ENCODE measurements at regions not wholly inside any gene's neighbourhood (a gene's known extent, or its start where the extent isn't known, plus 50 kb on each side); places are given as distances from the start of the nearest gene placed in this dataset.
A peak's percentile ranks its signal among the peaks of the same experiment; 100 is the strongest.

DNA sequence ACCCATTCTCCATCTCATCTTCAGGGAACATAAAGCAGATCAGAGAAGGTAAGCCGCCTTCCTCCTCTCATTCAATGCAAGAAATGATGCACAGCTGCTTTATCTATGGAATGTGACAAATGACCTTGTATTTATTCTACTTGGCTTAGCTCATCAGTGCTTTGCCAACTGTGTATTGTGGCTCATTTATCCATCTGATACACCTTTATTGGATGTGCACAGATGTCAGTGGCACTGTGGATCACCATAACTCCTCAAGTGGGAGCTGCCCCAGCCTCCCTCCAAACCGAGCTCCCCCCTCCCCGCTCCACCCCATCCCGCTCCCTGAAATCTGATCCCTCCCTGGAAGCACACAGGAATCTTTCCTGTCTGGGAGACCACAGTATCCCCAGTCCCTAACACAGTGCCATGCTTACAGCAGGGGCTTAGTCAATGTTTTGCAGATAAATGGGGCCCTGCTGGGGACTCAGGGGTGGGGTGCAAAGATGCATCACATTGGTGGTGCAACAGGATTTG, 156.0 kb upstream of the RAB4A start:
- ATAC-seq (replicated peaks; ENCODE audit: extremely low read depth, poor library complexity, severe bottlenecking) (no peak), DNase-seq (ENCODE audit: low spot score in 2 of 2) (no peak)
- no peaks in the 10 kb centered on the region for H3K9me3 Mint-ChIP-seq
- H3K27ac Mint-ChIP-seq (ENCODE audit: low read depth) = no peak overlapping the region
- H3K4me3 Mint-ChIP-seq = no peak overlapping the region
- peaks cover 3% of the 10 kb centered on the region for H3K36me3 Mint-ChIP-seq (ENCODE audit: insufficient read depth)
- no peaks in the 10 kb centered on the region for H3K27me3 Mint-ChIP-seq
- peaks cover 5% of the 10 kb centered on the region for H3K4me1 Mint-ChIP-seq

DNA sequence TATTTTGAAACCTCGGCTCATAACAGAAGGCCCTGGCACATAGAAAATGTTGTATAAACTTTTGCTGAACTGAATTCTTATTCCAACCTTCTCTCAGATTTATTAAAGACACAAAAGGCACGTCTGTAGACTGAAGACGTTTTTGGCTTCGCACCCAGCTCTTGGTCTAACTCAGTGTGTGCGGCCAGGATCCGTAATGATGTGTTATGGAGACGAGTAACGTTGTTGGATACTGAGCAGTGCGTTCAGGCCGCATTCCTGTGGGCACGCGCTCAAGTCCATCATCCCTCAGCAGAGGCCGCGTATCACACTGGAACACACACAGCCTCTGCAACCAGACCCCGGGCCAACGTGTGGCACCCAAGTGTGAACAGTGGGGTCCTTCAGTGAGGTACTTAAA, 154.8 kb upstream of the RAB4A start:
- H3K27me3 Mint-ChIP-seq = no peaks in the 10 kb centered on the region
- no peak overlapping the region for H3K27ac Mint-ChIP-seq (ENCODE audit: low read depth)
- peaks cover 3% of the 10 kb centered on the region for H3K36me3 Mint-ChIP-seq (ENCODE audit: insufficient read depth)
- peaks cover 5% of the 10 kb centered on the region for H3K4me1 Mint-ChIP-seq
- DNase-seq (ENCODE audit: low spot score in 2 of 2) (no peak), ATAC-seq (replicated peaks; ENCODE audit: extremely low read depth, poor library complexity, severe bottlenecking) (no peak)
- H3K4me3 Mint-ChIP-seq = no peak overlapping the region
- no peaks in the 10 kb centered on the region for H3K9me3 Mint-ChIP-seq

DNA sequence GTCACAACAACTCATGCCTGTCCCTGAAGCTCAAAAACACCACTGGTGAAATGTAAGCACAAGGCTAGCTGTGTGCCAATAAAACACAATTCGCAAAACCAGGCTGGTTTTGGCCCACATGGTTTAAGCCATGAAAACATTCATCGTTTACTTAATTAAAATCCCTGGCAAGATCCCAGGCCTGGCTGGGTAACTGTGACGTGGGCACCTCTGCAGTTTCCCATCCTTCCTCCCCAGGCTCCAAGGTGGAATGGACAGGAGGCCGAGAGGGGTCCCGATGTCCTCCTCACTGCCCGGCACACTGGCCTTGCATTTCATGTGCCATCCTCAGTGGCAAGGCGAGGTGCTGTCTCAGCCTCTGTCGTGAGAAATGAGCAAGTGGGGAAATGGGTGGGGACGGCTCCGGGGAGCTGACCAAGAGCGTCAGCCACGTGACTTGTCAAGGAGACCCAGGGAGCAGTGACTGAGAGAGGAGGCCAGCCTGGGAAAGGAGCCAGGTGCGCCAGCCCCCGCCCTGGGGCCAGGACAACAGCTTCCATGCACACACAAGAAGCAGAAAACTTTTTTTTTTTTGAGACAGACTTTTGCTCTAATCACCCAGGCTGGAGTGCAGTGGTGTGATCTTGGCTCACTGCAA, 153.1 kb upstream of the RAB4A start:
- ATAC-seq (replicated peaks; ENCODE audit: extremely low read depth, poor library complexity, severe bottlenecking) (no peak), DNase-seq (ENCODE audit: low spot score in 2 of 2) (no peak)
- Mint-ChIP-seq H3K4me3 (no peak overlapping the region), H3K9me3 (no peaks in the 10 kb centered on the region), H3K36me3 (ENCODE audit: insufficient read depth) (peaks cover 3% of the 10 kb centered on the region), H3K4me1 (peaks cover 5% of the 10 kb centered on the region), H3K27ac (ENCODE audit: low read depth) (no peak overlapping the region), H3K27me3 (no peaks in the 10 kb centered on the region)

DNA sequence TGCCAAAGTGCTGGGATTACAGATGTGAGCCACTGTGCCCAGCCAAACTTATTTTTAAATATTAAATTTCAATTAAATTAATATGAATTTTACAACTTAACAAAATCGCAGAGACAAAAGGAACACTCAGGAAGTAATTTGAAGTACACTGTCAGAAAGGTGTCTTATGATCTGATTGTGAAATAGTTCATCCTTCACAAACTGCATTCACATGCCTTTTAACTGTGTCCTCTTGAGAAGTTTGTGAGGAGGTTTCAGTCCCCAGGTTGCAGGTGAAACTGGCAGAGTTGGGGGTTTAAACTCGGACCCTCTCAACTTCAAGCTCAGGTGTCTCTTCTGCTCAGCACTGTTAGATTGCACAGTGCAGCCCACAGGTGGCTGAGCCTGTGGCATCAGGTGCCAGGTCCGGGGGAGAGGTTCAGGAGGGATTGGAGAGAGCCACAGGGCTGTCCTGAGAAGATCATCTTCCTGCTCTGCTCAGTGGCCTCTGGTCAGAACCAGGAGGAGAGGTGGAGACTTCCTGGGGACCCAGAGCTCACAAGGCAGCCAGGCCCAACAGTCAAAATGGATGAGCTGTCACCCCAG, 152.3 kb upstream of the RAB4A start:
- no peaks in the 10 kb centered on the region for H3K9me3 Mint-ChIP-seq
- DNase-seq (ENCODE audit: low spot score in 2 of 2) (no peak), ATAC-seq (replicated peaks; ENCODE audit: extremely low read depth, poor library complexity, severe bottlenecking) (no peak)
- peaks cover 3% of the 10 kb centered on the region for H3K36me3 Mint-ChIP-seq (ENCODE audit: insufficient read depth)
- H3K27me3 Mint-ChIP-seq = no peaks in the 10 kb centered on the region
- H3K4me1 Mint-ChIP-seq = peaks cover 5% of the 10 kb centered on the region
- no peak overlapping the region for H3K4me3 Mint-ChIP-seq
- no peak overlapping the region for H3K27ac Mint-ChIP-seq (ENCODE audit: low read depth)

DNA sequence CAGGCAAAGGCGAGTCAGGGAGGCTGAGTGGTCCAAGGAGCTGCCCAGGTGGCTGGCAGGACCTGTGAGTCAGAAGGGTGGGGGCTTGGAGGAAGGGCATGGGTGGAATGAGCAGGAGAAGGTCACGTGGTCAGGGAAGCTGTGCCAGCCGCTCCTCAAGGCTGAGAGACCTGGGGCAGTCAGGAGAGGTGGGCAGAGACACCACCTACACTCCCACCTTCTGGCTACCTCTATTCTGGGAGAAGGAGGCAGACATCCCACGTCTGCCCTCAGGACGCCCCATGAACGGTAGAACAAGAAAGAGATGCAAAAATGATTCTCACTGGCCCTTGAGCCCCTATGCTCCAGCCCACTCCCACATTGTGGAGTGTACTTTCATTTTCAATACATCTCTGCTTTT, 151.8 kb upstream of the RAB4A start:
- Mint-ChIP-seq H3K9me3 (no peaks in the 10 kb centered on the region), H3K27me3 (no peaks in the 10 kb centered on the region), H3K4me1 (peaks cover 5% of the 10 kb centered on the region), H3K36me3 (ENCODE audit: insufficient read depth) (peaks cover 3% of the 10 kb centered on the region), H3K4me3 (no peak overlapping the region), H3K27ac (ENCODE audit: low read depth) (no peak overlapping the region)
- ATAC-seq (replicated peaks; ENCODE audit: extremely low read depth, poor library complexity, severe bottlenecking) = no peak
- no peak for DNase-seq (ENCODE audit: low spot score in 2 of 2)

DNA sequence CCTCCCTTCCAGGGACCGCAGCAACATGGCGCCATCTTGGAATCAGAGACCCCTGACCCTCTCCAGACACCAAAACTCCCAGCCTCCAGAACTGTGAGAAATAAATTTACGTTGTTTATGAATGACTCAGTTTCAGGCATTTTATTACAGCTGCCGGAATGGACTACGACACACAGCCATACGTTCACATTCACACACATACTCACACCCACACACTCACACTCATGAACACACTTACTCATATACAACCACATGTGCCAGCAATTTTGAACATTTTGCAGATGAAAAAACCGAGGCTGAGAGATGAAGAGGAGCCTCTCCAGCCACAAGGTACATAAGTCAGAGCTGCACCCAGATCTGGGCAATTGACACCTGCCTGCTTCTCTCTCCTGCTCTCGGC, 151.0 kb upstream of the RAB4A start:
- H3K4me1 Mint-ChIP-seq = peaks cover 5% of the 10 kb centered on the region
- ATAC-seq (replicated peaks; ENCODE audit: extremely low read depth, poor library complexity, severe bottlenecking) = no peak
- DNase-seq (ENCODE audit: low spot score in 2 of 2) = no peak
- peaks cover 3% of the 10 kb centered on the region for H3K36me3 Mint-ChIP-seq (ENCODE audit: insufficient read depth)
- H3K4me3 Mint-ChIP-seq = no peak overlapping the region
- H3K9me3 Mint-ChIP-seq = no peaks in the 10 kb centered on the region
- peak overlapping the region; percentile 42 for H3K27ac Mint-ChIP-seq (ENCODE audit: low read depth)
- H3K27me3 Mint-ChIP-seq = no peaks in the 10 kb centered on the region

DNA sequence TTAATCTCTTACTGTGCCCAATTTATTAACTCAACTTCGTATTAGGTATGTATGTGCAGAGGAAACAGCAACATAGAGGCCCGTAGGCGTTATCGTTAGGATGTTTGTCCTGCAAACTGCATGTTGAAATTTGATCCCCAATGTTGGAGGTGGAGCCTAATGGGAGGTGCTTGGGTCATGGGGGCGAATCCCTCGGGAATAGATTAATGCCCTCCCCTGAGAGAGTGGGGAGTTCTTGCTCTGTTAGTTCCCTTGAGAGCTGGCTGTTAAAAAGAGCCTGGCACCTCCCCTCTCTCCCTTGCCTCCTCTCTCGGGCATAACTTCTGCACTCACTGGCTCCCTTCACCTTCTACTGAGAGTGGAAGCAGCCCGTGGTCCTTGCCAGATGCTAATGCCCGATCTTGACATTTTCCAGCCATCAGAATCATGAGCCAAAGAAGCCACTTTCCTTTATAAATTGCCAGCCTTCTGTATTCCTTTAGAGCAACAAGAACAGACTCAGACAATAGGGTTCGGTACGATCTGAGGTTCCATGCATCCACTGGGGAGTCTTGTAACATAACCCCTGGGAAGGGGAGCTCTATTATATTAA, 149.0 kb upstream of the RAB4A start:
- DNase-seq (ENCODE audit: low spot score in 2 of 2) = no peak
- peaks cover 3% of the 10 kb centered on the region for H3K36me3 Mint-ChIP-seq (ENCODE audit: insufficient read depth)
- H3K27ac Mint-ChIP-seq (ENCODE audit: low read depth) = no peak overlapping the region
- no peaks in the 10 kb centered on the region for H3K27me3 Mint-ChIP-seq
- peaks cover 11% of the 10 kb centered on the region for H3K4me1 Mint-ChIP-seq
- no peak overlapping the region for H3K4me3 Mint-ChIP-seq
- no peak for ATAC-seq (replicated peaks; ENCODE audit: extremely low read depth, poor library complexity, severe bottlenecking)
- H3K9me3 Mint-ChIP-seq = no peaks in the 10 kb centered on the region

DNA sequence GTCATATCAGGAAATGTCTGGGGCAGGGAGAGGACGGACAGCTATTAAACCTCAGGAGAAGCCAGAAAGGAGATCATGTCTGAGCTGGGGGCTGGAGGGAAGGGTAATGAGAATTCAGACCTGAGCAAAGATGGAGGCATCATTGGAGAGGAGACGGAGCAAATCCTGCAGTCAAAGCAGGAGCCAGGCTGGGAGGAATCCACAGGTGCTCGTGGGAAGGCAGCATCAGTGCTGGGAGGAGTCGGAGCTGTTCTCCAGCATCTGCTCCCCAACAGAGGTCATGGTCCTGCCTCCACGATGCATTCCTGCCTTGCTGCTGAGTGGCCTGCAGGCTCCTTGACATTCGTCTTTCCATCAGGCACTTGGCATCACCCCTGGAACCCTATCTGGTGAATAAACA, 148.3 kb upstream of the RAB4A start:
- no peak overlapping the region for H3K27ac Mint-ChIP-seq (ENCODE audit: low read depth)
- no peak overlapping the region for H3K4me3 Mint-ChIP-seq
- H3K9me3 Mint-ChIP-seq = no peaks in the 10 kb centered on the region
- H3K36me3 Mint-ChIP-seq (ENCODE audit: insufficient read depth) = peaks cover 3% of the 10 kb centered on the region
- DNase-seq (ENCODE audit: low spot score in 2 of 2) (no peak), ATAC-seq (replicated peaks; ENCODE audit: extremely low read depth, poor library complexity, severe bottlenecking) (no peak)
- H3K27me3 Mint-ChIP-seq = no peaks in the 10 kb centered on the region
- H3K4me1 Mint-ChIP-seq = peaks cover 18% of the 10 kb centered on the region

DNA sequence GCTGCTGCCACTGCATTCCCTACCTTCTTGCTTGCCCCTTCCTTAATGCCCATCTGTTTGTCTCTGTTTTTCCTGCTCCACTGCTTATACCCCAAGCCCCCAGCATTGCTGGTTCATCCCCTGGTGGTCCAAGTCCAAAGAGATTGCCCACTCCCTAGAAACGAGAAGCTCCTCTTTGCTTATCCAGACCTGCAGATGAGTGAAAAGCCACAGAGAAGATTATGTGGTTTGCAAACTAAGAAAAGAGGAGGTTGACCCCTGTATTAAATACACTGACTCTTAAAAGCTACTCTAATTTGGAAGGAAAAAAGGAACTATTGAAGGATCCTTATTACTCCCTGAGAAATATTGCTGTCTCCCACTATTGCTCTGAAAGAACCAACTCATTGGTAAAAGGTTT, 146.8 kb upstream of the RAB4A start:
- Mint-ChIP-seq H3K9me3 (no peaks in the 10 kb centered on the region), H3K36me3 (ENCODE audit: insufficient read depth) (no peaks in the 10 kb centered on the region), H3K4me3 (no peak overlapping the region), H3K27me3 (no peaks in the 10 kb centered on the region), H3K4me1 (peaks cover 30% of the 10 kb centered on the region), H3K27ac (ENCODE audit: low read depth) (no peak overlapping the region)
- ATAC-seq (replicated peaks; ENCODE audit: extremely low read depth, poor library complexity, severe bottlenecking) (no peak), DNase-seq (ENCODE audit: low spot score in 2 of 2) (no peak)

DNA sequence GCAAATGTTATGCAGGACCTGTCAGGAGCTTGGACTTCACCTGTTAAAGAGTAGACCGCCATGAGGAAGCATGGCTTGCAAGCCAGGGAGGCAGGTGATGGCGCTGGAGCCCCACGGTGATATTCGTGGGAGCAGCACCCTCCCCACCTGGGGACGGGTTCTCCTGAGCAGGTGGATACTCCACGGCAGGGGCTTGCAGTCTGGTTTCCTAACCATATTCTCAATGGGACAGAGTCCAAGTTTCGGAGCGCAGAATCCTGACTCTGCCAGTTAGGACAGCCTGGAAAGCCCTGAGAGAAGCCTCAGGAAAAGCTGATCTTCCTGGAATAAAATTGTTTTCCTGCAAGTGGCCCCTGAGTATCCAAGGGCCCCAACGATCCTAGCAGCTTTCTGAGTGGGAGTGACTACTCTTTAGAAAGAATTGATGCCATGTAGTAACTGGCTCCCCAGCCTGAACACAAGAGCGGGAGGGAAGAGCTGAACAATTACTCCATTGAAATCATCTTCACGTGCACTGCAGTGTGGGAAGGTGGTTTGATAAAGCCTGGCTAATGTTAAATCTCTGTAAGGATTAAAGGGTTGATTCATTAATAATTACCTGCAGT, 146.3 kb upstream of the RAB4A start:
- DNase-seq (ENCODE audit: low spot score in 2 of 2) = no peak
- Mint-ChIP-seq H3K36me3 (ENCODE audit: insufficient read depth) (peaks cover 2% of the 10 kb centered on the region), H3K27ac (ENCODE audit: low read depth) (no peak overlapping the region), H3K27me3 (no peaks in the 10 kb centered on the region), H3K4me3 (no peak overlapping the region), H3K4me1 (peaks cover 31% of the 10 kb centered on the region), H3K9me3 (no peaks in the 10 kb centered on the region)
- ATAC-seq (replicated peaks; ENCODE audit: extremely low read depth, poor library complexity, severe bottlenecking) = no peak

DNA sequence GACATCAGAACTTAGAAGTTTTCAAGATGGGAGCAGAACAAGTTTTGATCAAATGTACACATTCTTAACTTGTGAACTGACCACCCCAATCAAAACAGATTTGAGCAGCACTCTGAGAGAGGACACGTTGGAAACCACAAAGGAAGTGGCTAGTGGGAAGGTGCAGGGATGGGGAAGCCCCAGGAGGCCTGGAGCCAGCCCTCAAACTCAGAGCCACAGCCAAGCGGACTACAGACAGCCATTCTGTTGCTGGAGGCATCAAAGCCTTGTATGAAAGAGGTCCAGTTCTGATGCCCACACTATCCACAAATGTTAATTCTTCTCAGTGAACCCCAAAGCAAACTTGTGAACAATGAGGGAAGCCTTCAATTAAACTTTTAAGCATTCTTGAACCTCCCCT, 143.6 kb upstream of the RAB4A start:
- Mint-ChIP-seq H3K4me1 (peaks cover 56% of the 10 kb centered on the region), H3K4me3 (no peak overlapping the region), H3K9me3 (no peaks in the 10 kb centered on the region), H3K36me3 (ENCODE audit: insufficient read depth) (peaks cover 4% of the 10 kb centered on the region), H3K27me3 (no peaks in the 10 kb centered on the region), H3K27ac (ENCODE audit: low read depth) (peak overlapping the region; percentile 54)
- ATAC-seq (replicated peaks; ENCODE audit: extremely low read depth, poor library complexity, severe bottlenecking) = no peak
- DNase-seq (ENCODE audit: low spot score in 2 of 2) = no peak

DNA sequence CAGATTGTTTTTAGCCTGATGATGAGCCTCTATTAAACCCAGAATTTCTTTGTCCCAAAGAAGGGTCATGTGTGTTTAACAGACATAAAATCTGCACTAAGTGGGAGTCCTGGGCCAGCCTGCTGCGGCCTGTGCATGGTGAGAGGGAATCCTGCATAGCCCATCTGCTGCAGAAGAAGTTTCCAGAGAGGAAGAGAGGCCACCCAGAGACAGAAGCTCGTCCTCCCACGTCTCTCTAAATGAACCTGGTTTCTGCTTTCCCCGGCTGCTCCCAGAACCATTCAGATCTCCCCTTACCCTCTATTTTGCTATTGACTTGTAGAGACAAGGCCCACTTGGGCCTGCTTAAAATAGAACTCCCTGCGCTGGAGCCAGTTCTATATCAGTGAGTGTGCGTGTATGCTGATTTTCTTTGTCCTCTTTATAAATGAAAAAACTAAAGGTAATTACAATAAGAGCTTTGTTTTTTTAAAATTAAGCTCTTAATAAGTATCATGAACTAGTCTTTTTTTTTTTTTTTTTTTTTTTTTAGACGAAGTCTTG, 142.8 kb upstream of the RAB4A start:
- Mint-ChIP-seq H3K36me3 (ENCODE audit: insufficient read depth) (peaks cover 4% of the 10 kb centered on the region), H3K27ac (ENCODE audit: low read depth) (peak overlapping the region; percentile 44), H3K27me3 (no peaks in the 10 kb centered on the region), H3K4me1 (peaks cover 60% of the 10 kb centered on the region), H3K9me3 (no peaks in the 10 kb centered on the region), H3K4me3 (no peak overlapping the region)
- DNase-seq (ENCODE audit: low spot score in 2 of 2) (no peak), ATAC-seq (replicated peaks; ENCODE audit: extremely low read depth, poor library complexity, severe bottlenecking) (no peak)

Measured in central memory CD8-positive, alpha-beta T cell (primary cell).